ENCODE measurements at regions not wholly inside any gene's neighbourhood (a gene's known extent, or its start where the extent isn't known, plus 50 kb on each side); places are given as distances from the start of the nearest gene placed in this dataset.

DNA sequence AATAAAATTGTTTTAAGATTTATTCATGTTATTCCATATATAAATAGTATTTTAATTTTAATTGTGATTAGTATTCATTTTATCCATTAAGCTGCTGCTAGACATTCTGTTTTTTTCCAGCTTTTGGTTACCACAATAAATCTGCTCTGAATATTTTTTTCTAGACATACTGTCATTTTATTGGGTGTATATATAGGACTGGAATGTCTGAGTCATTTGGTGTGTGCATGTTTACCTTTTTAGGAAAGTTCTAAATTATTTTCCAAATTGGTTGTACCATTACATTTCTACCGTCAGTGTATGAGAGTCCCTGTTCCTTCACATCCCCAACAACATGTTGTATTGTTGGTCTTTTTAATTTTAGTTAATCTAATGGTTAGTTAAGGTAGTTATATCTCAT lies 1138.1 kb downstream of the REEP3 start:
- H3K9ac ChIP-seq (ENCODE audit: low read length): no peak overlapping the region
- H3K79me2 ChIP-seq (ENCODE audit: insufficient read depth, low read length): no peaks in the 10 kb centered on the region
- H3F3A ChIP-seq (ENCODE audit: insufficient read depth, low read length): no peaks in the 10 kb centered on the region
- no peak overlapping the region for H2AFZ ChIP-seq (ENCODE audit: low read length)
- H3K36me3 ChIP-seq (ENCODE audit: insufficient read depth, low read length): no peaks in the 10 kb centered on the region
- H3K9me2 ChIP-seq (ENCODE audit: low read depth, low read length): no peaks in the 10 kb centered on the region
- no peak for TF ChIP-seq EZH2 (IDR thresholded peaks at IDR 0.05; ENCODE audit: borderline replicate concordance, low read length)
- TF ChIP-seq CTCF (IDR thresholded peaks at IDR 0.05; ENCODE audit: low read length): no peak
- no peaks in the 10 kb centered on the region for H3K9me3 ChIP-seq (ENCODE audit: low read length)
- no peak overlapping the region for H3K4me2 ChIP-seq (ENCODE audit: low read length)
- H3K4me3 ChIP-seq (ENCODE audit: low read depth, low read length, poor library complexity, severe bottlenecking): no peak overlapping the region
- no peak overlapping the region for H3K27ac ChIP-seq (ENCODE audit: low read depth, low read length, poor library complexity, severe bottlenecking)
- H3K4me1 ChIP-seq (ENCODE audit: insufficient read depth, low read length, severe bottlenecking): no peaks in the 10 kb centered on the region
- H3K27me3 ChIP-seq (ENCODE audit: insufficient read depth, low read length): no peaks in the 10 kb centered on the region
- no peaks in the 10 kb centered on the region for H4K20me1 ChIP-seq (ENCODE audit: insufficient read depth, low read length)

- no peaks in the 10 kb centered on the region for H3F3A ChIP-seq (ENCODE audit: insufficient read depth, low read length)
- H3K27ac ChIP-seq (ENCODE audit: low read depth, low read length, poor library complexity, severe bottlenecking): no peak overlapping the region
- no peak overlapping the region for H2AFZ ChIP-seq (ENCODE audit: low read length)
- TF ChIP-seq EZH2 (IDR thresholded peaks at IDR 0.05; ENCODE audit: borderline replicate concordance, low read length): no peak
- TF ChIP-seq CTCF (IDR thresholded peaks at IDR 0.05; ENCODE audit: low read length): no peak
- H3K36me3 ChIP-seq (ENCODE audit: insufficient read depth, low read length): no peaks in the 10 kb centered on the region
- H3K9me2 ChIP-seq (ENCODE audit: low read depth, low read length): no peaks in the 10 kb centered on the region
- no peak overlapping the region for H3K4me3 ChIP-seq (ENCODE audit: low read depth, low read length, poor library complexity, severe bottlenecking)
- no peaks in the 10 kb centered on the region for H3K4me1 ChIP-seq (ENCODE audit: insufficient read depth, low read length, severe bottlenecking)
- no peaks in the 10 kb centered on the region for H3K9me3 ChIP-seq (ENCODE audit: low read length)
- no peak overlapping the region for H3K9ac ChIP-seq (ENCODE audit: low read length)
- no peaks in the 10 kb centered on the region for H3K27me3 ChIP-seq (ENCODE audit: insufficient read depth, low read length)
- no peaks in the 10 kb centered on the region for H4K20me1 ChIP-seq (ENCODE audit: insufficient read depth, low read length)
- H3K4me2 ChIP-seq (ENCODE audit: low read length): no peak overlapping the region
- no peaks in the 10 kb centered on the region for H3K79me2 ChIP-seq (ENCODE audit: insufficient read depth, low read length)
These were observed 1160.8 kb downstream of the REEP3 start for GRCh38 chr10:64682043-64682442.

DNA sequence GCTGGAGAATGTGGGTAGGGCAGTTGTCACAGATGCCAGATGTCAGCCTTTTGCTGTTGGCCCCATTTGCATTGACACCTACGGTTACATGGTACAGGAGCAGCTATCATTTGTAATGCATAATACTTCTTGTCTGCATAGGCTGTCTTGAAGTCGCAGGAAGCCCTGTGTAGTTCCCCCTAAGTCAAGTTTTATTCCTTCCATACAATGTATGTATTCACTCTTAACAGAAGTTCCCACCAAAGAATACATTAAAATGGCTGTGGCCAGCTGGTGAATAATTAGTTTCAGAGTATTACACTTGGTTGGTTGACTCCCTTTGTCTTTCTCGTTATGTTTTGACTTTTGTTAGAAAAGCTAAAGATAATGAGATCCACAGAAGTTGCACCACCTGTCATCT lies 1169.0 kb downstream of the REEP3 start:
- no peak for TF ChIP-seq CTCF (IDR thresholded peaks at IDR 0.05; ENCODE audit: low read length)
- TF ChIP-seq EZH2 (IDR thresholded peaks at IDR 0.05; ENCODE audit: borderline replicate concordance, low read length): no peak
- Histone ChIP-seq H3K27me3 (ENCODE audit: insufficient read depth, low read length) (no peaks in the 10 kb centered on the region), H2AFZ (ENCODE audit: low read length) (no peak overlapping the region), H4K20me1 (ENCODE audit: insufficient read depth, low read length) (no peaks in the 10 kb centered on the region), H3K27ac (ENCODE audit: low read depth, low read length, poor library complexity, severe bottlenecking) (no peak overlapping the region), H3K9me2 (ENCODE audit: low read depth, low read length) (no peaks in the 10 kb centered on the region), H3K79me2 (ENCODE audit: insufficient read depth, low read length) (no peaks in the 10 kb centered on the region), H3K9me3 (ENCODE audit: low read length) (no peaks in the 10 kb centered on the region), H3K4me2 (ENCODE audit: low read length) (no peak overlapping the region), H3K4me1 (ENCODE audit: insufficient read depth, low read length, severe bottlenecking) (no peaks in the 10 kb centered on the region), H3K9ac (ENCODE audit: low read length) (no peak overlapping the region), H3F3A (ENCODE audit: insufficient read depth, low read length) (no peaks in the 10 kb centered on the region), H3K36me3 (ENCODE audit: insufficient read depth, low read length) (no peaks in the 10 kb centered on the region), H3K4me3 (ENCODE audit: low read depth, low read length, poor library complexity, severe bottlenecking) (no peak overlapping the region)
